Small intestine (tissue), 7 donors: ENCODE measurements at regions not wholly inside any gene's neighbourhood (a gene's known extent, or its start where the extent isn't known, plus 50 kb on each side); places are given as distances from the start of the nearest gene placed in this dataset.

ENCODE experiments used
- DNase-seq, 2 donors: peaks; one replicate each; pipeline versions ENCODE4 v3.0.0 to v3.0.0-alpha.2; 2013
- FAIRE-seq: peaks from 2 replicates; lab custom pipeline; 2012; peaks lifted over from hg19 to GRCh38; lab: Jason Lieb, UNC
- H3K27ac ChIP-seq, 3 donors: one replicate each; pipeline ENCODE4 v1.5.1; 2013; ENCODE audit warnings: low read length in 2 of 3, mild to moderate bottlenecking in 2 of 3, control low read depth in 1 of 3, inconsistent platforms in 1 of 3, low read depth in 1 of 3, moderate library complexity in 1 of 3
- H3K27me3 ChIP-seq, 3 donors: one replicate each; pipeline ENCODE4 v1.6.1; 2013; ENCODE audit warnings: low read length in 3 of 3, inconsistent platforms in 1 of 3; ENCODE audit not compliant: control insufficient read depth in 3 of 3, insufficient read depth in 3 of 3
- H3K36me3 ChIP-seq, 3 donors: one replicate each; pipeline ENCODE4 v1.6.1; 2013; ENCODE audit warnings: low read length in 3 of 3, inconsistent platforms in 1 of 3, low read depth in 1 of 3, mild to moderate bottlenecking in 1 of 3, moderate library complexity in 1 of 3; ENCODE audit not compliant: control insufficient read depth in 3 of 3, insufficient read depth in 2 of 3
- H3K4me1 ChIP-seq, 3 donors: one replicate each; pipeline ENCODE4 v1.6.1; 2013; ENCODE audit warnings: low read length in 2 of 3, inconsistent platforms in 1 of 3, low read depth in 1 of 3, mild to moderate bottlenecking in 1 of 3, moderate library complexity in 1 of 3; ENCODE audit not compliant: control insufficient read depth in 3 of 3, insufficient read depth in 2 of 3
- H3K4me3 ChIP-seq, 3 donors: one replicate each; pipeline ENCODE4 v1.5.1; 2013; ENCODE audit warnings: low read length in 3 of 3, control low read depth in 1 of 3, inconsistent platforms in 1 of 3, low read depth in 1 of 3, mild to moderate bottlenecking in 1 of 3, moderate library complexity in 1 of 3
- H3K9me3 ChIP-seq, 2 donors: one replicate each; pipeline ENCODE4 v1.6.1; 2013; ENCODE audit warnings: low read depth in 1 of 2, low read length in 1 of 2; ENCODE audit not compliant: control insufficient read depth in 2 of 2, insufficient read depth in 1 of 2
- WGBS, 3 donors: extraction: QIAGEN DNeasy Blood & Tissue Kit; methylation state at CpG; one replicate each; pipeline ENCODE4 v1.1.7; 2013; 5-methylcytosine and 5-hydroxymethylcytosine counted together
- donor health status: healthy with polysubstance abuse.
- donor health status: control.
- donor health status: control.
- donor health status: Bipolar disorder and iron deficiency.
- donor health status: healthy.

GRCh38 chr11:128188346-128189004 lies 398.9 kb downstream of the ETS1 start:
- WGBS, 3 donors: 77 to 82% (median 79%) methylated on average over 9 of the region's 9 CpGs
- DNase-seq (no peak), FAIRE-seq (no peak)
- Histone ChIP-seq H3K4me1 (no peaks in the 10 kb centered on the region), H3K27me3 (no peaks in the 10 kb centered on the region), H3K36me3 (no peaks in the 10 kb centered on the region), H3K4me3 (no peak overlapping the region), H3K27ac (no peak overlapping the region), H3K9me3 (peaks cover 0 to 4% of the 10 kb centered on the region in 2 donors)

GRCh38 chr11:128187835-128188234 lies 399.5 kb downstream of the ETS1 start:
- no peak for DNase-seq
- H3K4me3 ChIP-seq: no peak overlapping the region
- H3K4me1 ChIP-seq: no peaks in the 10 kb centered on the region
- H3K27me3 ChIP-seq: no peaks in the 10 kb centered on the region
- H3K27ac ChIP-seq: no peak overlapping the region
- FAIRE-seq: no peak
- H3K9me3 ChIP-seq: peaks cover 0 to 4% of the 10 kb centered on the region in 2 donors
- WGBS, 3 donors: 94 to 100% (median 96%) methylated on average over 1 of the region's 1 CpG
- no peaks in the 10 kb centered on the region for H3K36me3 ChIP-seq

- FAIRE-seq (no peak), DNase-seq (no peak)
- WGBS, 3 donors: 82 to 88% (median 86%) methylated on average over 4 of the region's 4 CpGs
These were observed 400.0 kb downstream of the ETS1 start for GRCh38 chr11:128187377-128187776.

GRCh38 chr11:128184981-128185380 lies 402.4 kb downstream of the ETS1 start:
- H3K27ac ChIP-seq: no peak overlapping the region
- no peaks in the 10 kb centered on the region for H3K27me3 ChIP-seq
- H3K4me1 ChIP-seq: no peaks in the 10 kb centered on the region
- peaks cover 0 to 4% of the 10 kb centered on the region in 2 donors for H3K9me3 ChIP-seq
- no peak for DNase-seq
- FAIRE-seq: no peak
- H3K4me3 ChIP-seq: no peak overlapping the region
- WGBS, 3 donors: 69 to 76% (median 76%) methylated on average over 7 of the region's 7 CpGs
- no peaks in the 10 kb centered on the region for H3K36me3 ChIP-seq

More at GRCh38 chr11:128187377-128187776, 400.0 kb downstream of the ETS1 start:
- peaks cover 0 to 4% of the 10 kb centered on the region in 2 donors for H3K9me3 ChIP-seq
- no peaks in the 10 kb centered on the region for H3K27me3 ChIP-seq
- no peaks in the 10 kb centered on the region for H3K4me1 ChIP-seq
- H3K4me3 ChIP-seq: no peak overlapping the region
- H3K27ac ChIP-seq: no peak overlapping the region
- H3K36me3 ChIP-seq: no peaks in the 10 kb centered on the region

DNA sequence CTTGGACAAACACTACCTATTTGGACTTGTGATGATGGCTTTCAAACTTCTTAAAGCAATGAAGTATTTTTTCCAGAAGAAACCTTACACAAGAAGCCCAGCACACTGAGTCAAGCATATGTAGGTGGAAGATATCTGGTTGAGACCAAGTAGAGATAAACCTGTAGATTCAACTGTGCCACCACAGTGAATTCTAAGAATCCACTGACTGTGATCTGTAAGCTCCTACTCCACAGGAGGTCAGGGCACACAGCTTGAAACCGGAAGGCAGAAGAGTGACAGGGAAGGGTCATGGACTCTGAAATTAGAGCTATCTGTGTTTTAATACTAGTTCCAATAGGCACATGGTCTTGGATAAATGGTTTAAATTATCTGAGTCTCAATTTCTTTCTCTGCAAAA lies 404.5 kb downstream of the ETS1 start:
- no peak for FAIRE-seq
- WGBS, 3 donors: 76 to 88% (median 84%) methylated on average over 1 of the region's 1 CpG
- H3K36me3 ChIP-seq: no peaks in the 10 kb centered on the region

GRCh38 chr11:128181984-128182383 lies 405.4 kb downstream of the ETS1 start:
- no peaks in the 10 kb centered on the region for H3K4me1 ChIP-seq
- WGBS, 3 donors: 93 to 96% (median 94%) methylated on average over 5 of the region's 5 CpGs
- DNase-seq (no peak), FAIRE-seq (no peak)
- no peak overlapping the region for H3K4me3 ChIP-seq
- H3K36me3 ChIP-seq: no peaks in the 10 kb centered on the region
- H3K27ac ChIP-seq: no peak overlapping the region
- H3K27me3 ChIP-seq: no peaks in the 10 kb centered on the region
- peaks cover 0 to 4% of the 10 kb centered on the region in 2 donors for H3K9me3 ChIP-seq

More for the DNA sequence above, 404.5 kb downstream of the ETS1 start:
- H3K9me3 ChIP-seq: peaks cover 0 to 4% of the 10 kb centered on the region in 2 donors
- no peak for DNase-seq
- no peaks in the 10 kb centered on the region for H3K4me1 ChIP-seq
- no peaks in the 10 kb centered on the region for H3K27me3 ChIP-seq
- H3K27ac ChIP-seq: no peak overlapping the region
- no peak overlapping the region for H3K4me3 ChIP-seq

DNA sequence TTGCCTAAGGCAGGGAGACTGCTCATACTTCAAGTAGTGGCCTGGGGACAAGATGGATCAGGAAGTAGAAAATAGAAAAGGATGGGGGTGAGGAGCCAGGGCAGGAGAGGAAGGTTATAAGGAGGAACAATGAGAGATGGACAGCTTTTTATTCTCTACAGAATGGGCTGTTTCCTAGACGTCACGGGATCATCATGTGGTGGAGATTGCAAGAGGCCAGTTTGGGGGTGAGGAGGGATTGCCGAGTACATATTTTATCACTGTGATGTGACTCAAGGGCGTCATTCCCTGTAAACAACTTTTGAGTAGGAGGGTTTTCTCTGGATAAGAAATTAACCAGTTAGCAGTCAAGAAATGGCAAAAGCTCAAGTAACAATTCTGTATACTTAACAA lies 406.3 kb downstream of the ETS1 start:
- Histone ChIP-seq H3K27ac (no peak overlapping the region), H3K27me3 (no peaks in the 10 kb centered on the region), H3K4me3 (no peak overlapping the region), H3K36me3 (no peaks in the 10 kb centered on the region), H3K4me1 (no peaks in the 10 kb centered on the region), H3K9me3 (peaks cover 0 to 4% of the 10 kb centered on the region in 2 donors)
- WGBS, 3 donors: 66 to 83% (median 69%) methylated on average over 4 of the region's 4 CpGs
- FAIRE-seq: no peak
- no peak for DNase-seq

DNA sequence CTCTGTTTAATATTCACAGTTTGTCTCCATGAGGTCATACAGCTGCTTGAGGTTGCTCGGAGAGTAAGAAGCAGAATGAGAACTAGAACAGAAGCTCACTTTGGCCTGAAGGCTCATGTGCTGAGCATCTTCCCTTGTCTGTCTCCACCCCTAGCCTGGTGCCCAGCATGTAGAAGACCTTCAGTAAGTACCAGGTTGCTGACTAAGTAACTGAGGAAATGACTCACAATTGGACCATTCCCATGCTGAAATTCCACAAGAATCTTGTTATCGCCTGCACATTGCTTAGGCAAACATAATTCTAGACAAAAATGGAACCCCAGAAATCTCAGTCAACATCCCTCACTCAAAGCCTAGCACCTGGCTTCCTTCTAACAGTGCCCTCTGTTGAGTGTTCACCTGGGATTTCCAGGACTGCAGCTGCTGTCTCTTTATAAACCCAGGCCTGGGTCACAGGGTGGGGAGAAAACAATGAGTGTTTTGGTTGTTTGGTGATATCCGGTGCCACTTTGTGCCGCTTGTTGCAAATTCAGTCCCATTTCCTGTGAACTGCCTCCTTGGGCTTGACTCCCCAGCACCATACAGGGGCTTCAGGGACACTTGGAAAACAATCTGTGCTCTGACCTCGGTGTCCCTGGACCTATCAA lies 406.8 kb downstream of the ETS1 start:
- DNase-seq (no peak), FAIRE-seq (no peak)
- Histone ChIP-seq H3K36me3 (no peaks in the 10 kb centered on the region), H3K27me3 (no peaks in the 10 kb centered on the region), H3K4me3 (no peak overlapping the region), H3K4me1 (no peaks in the 10 kb centered on the region), H3K27ac (no peak overlapping the region), H3K9me3 (peaks cover 0 to 4% of the 10 kb centered on the region in 2 donors)
- 78 to 85% (median 80%) methylated on average over 5 of the region's 5 CpGs for WGBS, 3 donors
